ENCODE measurements at regions not wholly inside any gene's neighbourhood (a gene's known extent, or its start where the extent isn't known, plus 50 kb on each side); places are given as distances from the start of the nearest gene placed in this dataset.

DNA sequence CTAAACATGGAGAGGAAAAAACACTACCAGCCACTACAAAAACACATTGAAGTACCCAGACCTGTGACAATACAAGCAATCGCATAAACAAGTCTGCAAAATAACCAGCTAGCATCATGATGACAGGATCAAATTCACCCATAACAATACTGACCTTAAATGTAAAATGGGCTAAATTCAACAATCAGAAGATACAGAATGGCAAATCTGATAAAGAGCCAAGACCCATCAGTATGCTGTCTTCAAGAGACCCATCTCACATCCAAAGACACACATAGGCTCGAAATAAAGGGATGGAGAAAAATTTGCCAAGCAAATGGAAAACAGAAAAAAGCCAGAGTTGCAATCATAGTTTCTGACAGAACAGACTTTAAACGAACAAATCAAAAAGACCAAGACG, 294.4 kb downstream of the MEF2C start:
- DNase-seq (ENCODE audit: low read depth), result no peak
- TF ChIP-seq, protein P1, sequence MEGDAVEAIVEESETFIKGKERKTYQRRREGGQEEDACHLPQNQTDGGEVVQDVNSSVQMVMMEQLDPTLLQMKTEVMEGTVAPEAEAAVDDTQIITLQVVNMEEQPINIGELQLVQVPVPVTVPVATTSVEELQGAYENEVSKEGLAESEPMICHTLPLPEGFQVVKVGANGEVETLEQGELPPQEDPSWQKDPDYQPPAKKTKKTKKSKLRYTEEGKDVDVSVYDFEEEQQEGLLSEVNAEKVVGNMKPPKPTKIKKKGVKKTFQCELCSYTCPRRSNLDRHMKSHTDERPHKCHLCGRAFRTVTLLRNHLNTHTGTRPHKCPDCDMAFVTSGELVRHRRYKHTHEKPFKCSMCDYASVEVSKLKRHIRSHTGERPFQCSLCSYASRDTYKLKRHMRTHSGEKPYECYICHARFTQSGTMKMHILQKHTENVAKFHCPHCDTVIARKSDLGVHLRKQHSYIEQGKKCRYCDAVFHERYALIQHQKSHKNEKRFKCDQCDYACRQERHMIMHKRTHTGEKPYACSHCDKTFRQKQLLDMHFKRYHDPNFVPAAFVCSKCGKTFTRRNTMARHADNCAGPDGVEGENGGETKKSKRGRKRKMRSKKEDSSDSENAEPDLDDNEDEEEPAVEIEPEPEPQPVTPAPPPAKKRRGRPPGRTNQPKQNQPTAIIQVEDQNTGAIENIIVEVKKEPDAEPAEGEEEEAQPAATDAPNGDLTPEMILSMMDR (conservative IDR thresholded peaks at IDR 0.05; ENCODE audit: low read depth, low read length), result no peak
- H3K4me3 ChIP-seq (ENCODE audit: low read length), result no peak overlapping the region

DNA sequence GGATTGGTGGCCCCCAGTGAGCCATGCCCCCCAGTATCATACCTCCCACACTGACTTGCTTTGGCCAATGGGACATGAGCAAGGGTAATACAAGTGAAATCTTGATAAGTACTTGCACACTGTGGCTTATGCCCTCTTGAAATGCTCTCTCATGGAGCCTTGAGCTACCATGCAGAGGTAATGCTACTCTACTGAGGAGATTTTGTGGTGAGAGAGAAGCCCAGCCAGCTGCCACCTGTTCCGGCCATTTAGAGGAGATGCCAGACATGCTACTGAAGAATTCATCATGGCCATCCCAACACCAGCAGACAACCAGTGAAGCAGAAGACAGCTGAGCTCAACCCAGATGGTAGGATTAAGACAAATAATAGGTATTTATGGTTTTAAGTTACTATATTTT, 299.5 kb downstream of the MEF2C start:
- H3K4me3 ChIP-seq (ENCODE audit: low read length), result no peak overlapping the region
- TF ChIP-seq, protein P1 (conservative IDR thresholded peaks at IDR 0.05; ENCODE audit: low read depth, low read length), result no peak
- no peak for DNase-seq (ENCODE audit: low read depth)

DNA sequence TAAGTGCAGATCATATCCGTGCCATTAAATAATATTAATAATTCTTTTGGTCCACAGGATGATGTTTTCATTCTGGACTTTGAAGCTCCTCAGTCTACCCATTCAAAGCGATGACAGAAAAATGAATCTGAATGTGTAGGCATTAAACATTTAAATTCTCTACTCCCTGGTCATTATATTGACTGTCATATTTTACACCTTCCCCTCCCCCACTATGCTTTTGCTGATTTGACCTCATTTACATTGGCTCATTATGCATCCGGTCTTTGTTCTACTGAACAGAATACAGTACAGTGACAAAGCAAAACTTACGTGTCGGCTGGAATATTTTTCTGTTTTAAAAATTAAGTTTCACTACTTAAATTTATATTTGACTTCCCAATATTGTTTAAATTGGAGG, 289.7 kb upstream of the TMEM161B start:
- H3K4me3 ChIP-seq (ENCODE audit: low read length), result no peak overlapping the region
- no peak for DNase-seq (ENCODE audit: low read depth)
- TF ChIP-seq, protein P1 (conservative IDR thresholded peaks at IDR 0.05; ENCODE audit: low read depth, low read length), result no peak

DNA sequence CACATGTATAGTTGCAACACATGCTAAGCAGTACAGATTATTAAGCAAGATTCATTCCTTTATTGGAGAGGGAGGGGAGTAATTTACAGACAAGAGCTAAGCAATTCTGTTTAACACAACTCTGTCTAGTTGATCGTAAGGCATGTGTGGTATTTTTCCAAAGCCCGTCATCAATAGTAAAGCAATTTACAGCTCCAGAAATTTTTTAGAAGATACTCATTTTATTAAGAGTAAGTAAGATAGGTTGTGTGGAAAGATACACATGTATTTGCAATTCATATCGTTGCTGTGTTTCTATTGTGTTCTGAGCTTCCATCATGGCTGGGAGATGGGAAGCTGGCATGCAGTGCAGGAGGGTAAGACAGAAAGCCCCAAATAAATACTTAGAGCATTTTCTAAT, 289.2 kb upstream of the TMEM161B start:
- DNase-seq (ENCODE audit: low read depth), result no peak
- TF ChIP-seq, protein P1 (conservative IDR thresholded peaks at IDR 0.05; ENCODE audit: low read depth, low read length), result no peak
- no peak overlapping the region for H3K4me3 ChIP-seq (ENCODE audit: low read length)

DNA sequence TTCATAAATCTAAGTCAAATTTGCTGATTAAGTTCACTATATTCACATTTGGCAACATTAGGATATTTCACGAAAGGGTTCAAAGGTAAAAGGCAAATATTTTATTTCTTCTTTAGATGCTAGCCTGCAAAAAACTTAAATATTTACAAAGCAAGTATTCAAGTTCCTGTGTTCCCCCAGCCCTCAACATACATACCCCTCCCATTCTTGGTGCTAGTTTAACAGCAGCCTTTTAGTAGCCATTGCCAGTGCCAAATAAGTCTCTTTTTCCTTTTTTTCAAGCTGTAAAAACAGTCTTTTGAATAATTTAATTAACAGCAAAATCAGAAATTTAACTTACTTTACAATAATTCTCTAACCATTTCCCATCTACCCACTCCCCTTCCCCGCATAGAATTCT, 288.5 kb upstream of the TMEM161B start:
- H3K4me3 ChIP-seq (ENCODE audit: low read length), result no peak overlapping the region
- TF ChIP-seq, protein P1 (conservative IDR thresholded peaks at IDR 0.05; ENCODE audit: low read depth, low read length), result no peak
- no peak for DNase-seq (ENCODE audit: low read depth)

DNA sequence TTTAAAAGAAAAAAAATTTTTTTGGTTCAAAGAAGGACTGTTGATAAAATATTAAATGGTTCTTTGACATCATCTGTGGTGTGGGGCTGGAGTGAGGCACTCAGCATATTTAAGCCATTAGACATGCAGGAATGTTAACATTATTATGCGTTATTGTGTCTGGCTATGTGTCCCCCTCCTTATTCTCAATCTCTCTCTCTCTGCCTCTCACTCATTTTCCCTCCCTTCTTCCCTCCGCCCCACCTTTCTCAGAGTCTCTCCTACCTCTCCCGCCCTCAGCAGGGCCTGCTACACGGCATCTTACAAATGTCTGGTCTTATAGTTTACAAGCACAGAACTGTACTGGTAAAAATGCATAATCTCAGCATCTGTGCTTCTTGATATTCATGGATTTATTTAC, 287.8 kb upstream of the TMEM161B start:
- TF ChIP-seq, protein P1 (conservative IDR thresholded peaks at IDR 0.05; ENCODE audit: low read depth, low read length), result no peak
- no peak overlapping the region for H3K4me3 ChIP-seq (ENCODE audit: low read length)
- no peak for DNase-seq (ENCODE audit: low read depth)

DNA sequence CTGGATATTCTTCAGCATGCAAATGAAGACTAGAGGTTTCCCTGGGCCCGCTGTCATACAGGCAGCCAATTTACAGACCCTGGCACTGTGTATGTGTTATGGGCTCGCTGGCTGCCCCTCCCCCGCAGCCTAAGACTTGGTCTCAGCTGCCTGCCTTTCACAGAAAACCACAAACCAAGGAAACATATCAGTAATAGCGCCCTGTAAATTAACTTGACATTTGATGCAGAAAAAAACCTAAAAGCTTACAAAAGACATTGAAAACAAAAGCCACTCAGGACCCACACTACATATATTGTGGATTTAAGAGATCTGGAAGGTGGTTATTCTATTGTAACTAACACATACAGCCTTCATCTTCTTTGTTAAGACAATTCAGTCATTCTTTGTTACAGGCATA, 287.0 kb upstream of the TMEM161B start:
- DNase-seq (ENCODE audit: low read depth), result no peak
- TF ChIP-seq, protein P1 (conservative IDR thresholded peaks at IDR 0.05; ENCODE audit: low read depth, low read length), result no peak
- no peak overlapping the region for H3K4me3 ChIP-seq (ENCODE audit: low read length)

All from retinal pigment epithelial cell (primary cell).